SK-N-SH (cell line): ENCODE measurements at regions not wholly inside any gene's neighbourhood (a gene's known extent, or its start where the extent isn't known, plus 50 kb on each side); places are given as distances from the start of the nearest gene placed in this dataset.

Experiments used
- CTCF ChIP-seq: fragments of 200-600 bp; sonication (generic); IDR thresholded peaks from 2 replicates; pipeline ENCODE4 v1.6.1; 2017; ENCODE audit warnings: antibody characterized with exemption, mild to moderate bottlenecking, moderate library complexity
- TF ChIP-seq, protein P1 (sequence below): IDR thresholded peaks from 2 replicates; pipeline ENCODE4 v1.6.1; 2012; ENCODE audit warnings: mild to moderate bottlenecking, low read depth, low read length, moderate library complexity

DNA sequence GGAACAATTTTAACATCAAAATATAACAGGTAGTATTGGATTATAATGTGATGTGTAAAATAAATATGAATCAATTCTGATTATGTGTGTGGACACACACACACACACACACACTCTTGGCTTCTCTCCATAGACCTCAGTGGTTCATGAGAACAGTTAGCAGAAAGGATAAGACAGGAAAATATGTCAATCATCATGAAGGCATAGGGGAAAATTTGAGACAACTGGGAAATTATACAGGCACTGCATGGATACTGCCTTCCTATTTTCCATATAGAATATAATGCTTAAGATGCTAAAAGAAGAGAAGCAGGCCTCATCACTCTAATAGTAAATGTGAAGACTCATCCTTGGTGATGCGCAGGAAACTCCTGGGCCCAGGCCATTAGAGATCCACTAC is 884.5 kb downstream of the SUCLG1 start:
- no peak for TF ChIP-seq CTCF
- TF ChIP-seq, protein P1, sequence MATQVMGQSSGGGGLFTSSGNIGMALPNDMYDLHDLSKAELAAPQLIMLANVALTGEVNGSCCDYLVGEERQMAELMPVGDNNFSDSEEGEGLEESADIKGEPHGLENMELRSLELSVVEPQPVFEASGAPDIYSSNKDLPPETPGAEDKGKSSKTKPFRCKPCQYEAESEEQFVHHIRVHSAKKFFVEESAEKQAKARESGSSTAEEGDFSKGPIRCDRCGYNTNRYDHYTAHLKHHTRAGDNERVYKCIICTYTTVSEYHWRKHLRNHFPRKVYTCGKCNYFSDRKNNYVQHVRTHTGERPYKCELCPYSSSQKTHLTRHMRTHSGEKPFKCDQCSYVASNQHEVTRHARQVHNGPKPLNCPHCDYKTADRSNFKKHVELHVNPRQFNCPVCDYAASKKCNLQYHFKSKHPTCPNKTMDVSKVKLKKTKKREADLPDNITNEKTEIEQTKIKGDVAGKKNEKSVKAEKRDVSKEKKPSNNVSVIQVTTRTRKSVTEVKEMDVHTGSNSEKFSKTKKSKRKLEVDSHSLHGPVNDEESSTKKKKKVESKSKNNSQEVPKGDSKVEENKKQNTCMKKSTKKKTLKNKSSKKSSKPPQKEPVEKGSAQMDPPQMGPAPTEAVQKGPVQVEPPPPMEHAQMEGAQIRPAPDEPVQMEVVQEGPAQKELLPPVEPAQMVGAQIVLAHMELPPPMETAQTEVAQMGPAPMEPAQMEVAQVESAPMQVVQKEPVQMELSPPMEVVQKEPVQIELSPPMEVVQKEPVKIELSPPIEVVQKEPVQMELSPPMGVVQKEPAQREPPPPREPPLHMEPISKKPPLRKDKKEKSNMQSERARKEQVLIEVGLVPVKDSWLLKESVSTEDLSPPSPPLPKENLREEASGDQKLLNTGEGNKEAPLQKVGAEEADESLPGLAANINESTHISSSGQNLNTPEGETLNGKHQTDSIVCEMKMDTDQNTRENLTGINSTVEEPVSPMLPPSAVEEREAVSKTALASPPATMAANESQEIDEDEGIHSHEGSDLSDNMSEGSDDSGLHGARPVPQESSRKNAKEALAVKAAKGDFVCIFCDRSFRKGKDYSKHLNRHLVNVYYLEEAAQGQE, result no peak
